Coronary artery (tissue), 2 donors: ENCODE measurements at regions not wholly inside any gene's neighbourhood (a gene's known extent, or its start where the extent isn't known, plus 50 kb on each side); places are given as distances from the start of the nearest gene placed in this dataset.

Source experiments
- DNase-seq: peaks from one replicate; pipeline ENCODE4 v3.0.0-alpha.2; 2017; ENCODE audit warnings: low spot score
- H3K27ac ChIP-seq, 2 donors: fragments of 200-600 bp; sonication (generic); one replicate each; pipeline ENCODE4 v1.5.1; 2016 to 2019
- H3K4me3 ChIP-seq: fragments of 200-600 bp; sonication (generic); 2 replicates; pipeline ENCODE4 v1.5.1; 2016; ENCODE audit warnings: mild to moderate bottlenecking, moderate library complexity
- TF ChIP-seq, protein P1 (sequence below): fragments of 200-600 bp; sonication (generic); IDR thresholded peaks from one replicate; pipeline ENCODE4 v1.5.1; 2019; ENCODE audit warnings: antibody characterized with exemption

GRCh38 chr9:88691091-88691490 lies 156.1 kb downstream of the NXNL2 start:
- TF ChIP-seq, protein P1, sequence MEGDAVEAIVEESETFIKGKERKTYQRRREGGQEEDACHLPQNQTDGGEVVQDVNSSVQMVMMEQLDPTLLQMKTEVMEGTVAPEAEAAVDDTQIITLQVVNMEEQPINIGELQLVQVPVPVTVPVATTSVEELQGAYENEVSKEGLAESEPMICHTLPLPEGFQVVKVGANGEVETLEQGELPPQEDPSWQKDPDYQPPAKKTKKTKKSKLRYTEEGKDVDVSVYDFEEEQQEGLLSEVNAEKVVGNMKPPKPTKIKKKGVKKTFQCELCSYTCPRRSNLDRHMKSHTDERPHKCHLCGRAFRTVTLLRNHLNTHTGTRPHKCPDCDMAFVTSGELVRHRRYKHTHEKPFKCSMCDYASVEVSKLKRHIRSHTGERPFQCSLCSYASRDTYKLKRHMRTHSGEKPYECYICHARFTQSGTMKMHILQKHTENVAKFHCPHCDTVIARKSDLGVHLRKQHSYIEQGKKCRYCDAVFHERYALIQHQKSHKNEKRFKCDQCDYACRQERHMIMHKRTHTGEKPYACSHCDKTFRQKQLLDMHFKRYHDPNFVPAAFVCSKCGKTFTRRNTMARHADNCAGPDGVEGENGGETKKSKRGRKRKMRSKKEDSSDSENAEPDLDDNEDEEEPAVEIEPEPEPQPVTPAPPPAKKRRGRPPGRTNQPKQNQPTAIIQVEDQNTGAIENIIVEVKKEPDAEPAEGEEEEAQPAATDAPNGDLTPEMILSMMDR = no peak
- Histone ChIP-seq H3K27ac (no peak overlapping the region), H3K4me3 (no peak overlapping the region)
- DNase-seq = no peak

DNA sequence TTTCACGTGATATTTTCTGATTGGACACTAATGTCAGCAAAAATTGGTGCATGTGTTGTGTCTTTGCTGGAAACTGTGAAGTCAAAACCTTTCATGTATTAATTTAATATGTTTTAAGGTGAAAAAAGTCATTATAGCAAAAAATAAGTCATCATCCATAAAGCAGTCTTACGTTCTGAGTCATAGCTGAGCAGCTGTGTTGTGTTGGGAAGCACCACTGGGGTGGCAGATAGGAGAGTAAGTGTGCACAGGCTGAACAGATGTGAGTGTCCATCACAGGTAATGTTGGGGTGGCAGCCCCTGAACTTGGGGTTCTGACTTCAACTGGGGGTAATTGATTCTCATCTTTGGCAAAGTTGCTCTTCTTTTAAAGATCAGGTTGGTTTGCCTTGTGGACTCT lies 156.8 kb downstream of the NXNL2 start:
- DNase-seq = no peak
- TF ChIP-seq, protein P1 = no peak
- Histone ChIP-seq H3K4me3 (no peak overlapping the region), H3K27ac (no peak overlapping the region)

GRCh38 chr9:88692827-88693226 lies 157.8 kb downstream of the NXNL2 start:
- H3K4me3 ChIP-seq = no peak overlapping the region
- H3K27ac ChIP-seq = no peak overlapping the region
- DNase-seq = no peak
- TF ChIP-seq, protein P1 = no peak

DNA sequence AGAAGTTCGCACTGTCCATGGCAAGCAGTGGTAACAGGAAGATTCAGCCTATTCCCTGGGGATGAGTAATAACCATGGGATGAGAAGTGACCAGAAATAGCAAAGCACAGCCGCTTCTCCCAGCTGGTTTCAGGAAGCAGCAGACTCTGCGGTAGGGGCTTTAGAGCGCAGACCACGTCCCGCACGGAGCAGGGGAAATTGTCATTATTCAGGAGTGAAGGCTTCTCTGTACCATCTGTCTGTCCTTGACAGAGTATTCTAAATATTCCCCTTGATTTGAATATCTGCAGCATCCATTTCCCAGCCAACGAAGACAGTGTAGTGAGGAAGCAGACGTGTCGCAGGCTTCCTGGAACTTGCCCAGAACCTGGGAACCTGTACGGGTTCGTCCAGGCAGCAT lies 159.6 kb downstream of the NXNL2 start:
- no peak overlapping the region for H3K4me3 ChIP-seq
- TF ChIP-seq, protein P1 = no peak
- H3K27ac ChIP-seq = no peak overlapping the region
- DNase-seq = no peak

- TF ChIP-seq, protein P1 = no peak
- no peak overlapping the region for H3K4me3 ChIP-seq
- DNase-seq = no peak
- H3K27ac ChIP-seq = no peak overlapping the region
These were observed 161.5 kb downstream of the NXNL2 start for GRCh38 chr9:88696501-88696900.

DNA sequence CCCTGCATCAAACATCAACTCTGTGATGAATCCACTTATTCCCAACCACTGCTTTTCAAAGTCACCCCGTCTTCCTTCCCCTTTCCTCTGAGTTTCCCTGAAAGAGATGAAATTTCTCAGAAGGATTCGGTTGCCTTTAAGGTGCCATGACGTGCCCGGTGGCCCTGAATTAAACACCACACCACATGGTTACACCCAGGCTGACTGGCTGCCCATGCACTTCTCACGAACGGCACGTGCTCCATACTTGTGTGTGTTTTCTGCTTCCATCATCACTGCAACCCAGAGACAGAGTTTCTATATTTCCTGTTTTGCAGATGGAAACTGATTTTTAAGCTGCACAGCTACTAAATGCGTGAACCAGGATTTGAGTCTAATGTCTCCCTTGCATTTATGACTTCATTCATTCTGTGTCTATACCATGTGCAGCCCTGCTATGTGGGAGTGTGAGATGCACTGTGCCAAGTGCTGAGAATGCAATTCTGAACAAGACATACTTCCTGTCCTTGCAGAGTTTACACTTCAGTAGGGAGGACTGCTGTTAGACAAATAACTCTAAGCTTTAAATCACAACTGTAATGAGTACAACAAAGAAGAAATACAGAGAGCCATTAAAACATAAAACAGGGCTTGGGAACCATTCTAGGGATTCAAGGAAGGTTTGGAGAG lies 162.9 kb downstream of the NXNL2 start:
- H3K27ac ChIP-seq = no peak overlapping the region
- TF ChIP-seq, protein P1 = no peak
- no peak overlapping the region for H3K4me3 ChIP-seq
- DNase-seq = no peak

DNA sequence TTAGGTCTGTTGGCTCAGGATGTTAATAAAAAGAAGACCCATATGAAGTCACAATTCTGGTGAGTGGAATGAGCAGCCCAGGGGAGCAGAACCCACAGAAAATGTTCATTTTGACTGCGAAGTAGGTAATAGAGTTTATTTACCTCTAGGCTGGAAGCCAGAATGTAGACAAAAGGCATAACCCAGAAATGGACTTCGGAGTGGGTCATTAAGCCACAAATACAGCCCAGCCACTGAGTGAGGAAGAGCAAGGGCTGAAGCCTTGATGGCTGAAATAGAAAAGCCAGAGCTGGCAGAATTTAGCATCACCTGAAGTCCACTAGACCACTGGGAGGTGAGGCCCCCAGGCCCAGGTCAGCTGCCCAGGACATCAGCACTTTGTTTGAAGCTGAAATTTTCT lies 168.0 kb downstream of the NXNL2 start:
- Histone ChIP-seq H3K4me3 (no peak overlapping the region), H3K27ac (no peak overlapping the region)
- DNase-seq = no peak
- TF ChIP-seq, protein P1 = no peak
